H9 (cell line): ENCODE measurements at regions not wholly inside any gene's neighbourhood (a gene's known extent, or its start where the extent isn't known, plus 50 kb on each side); places are given as distances from the start of the nearest gene placed in this dataset.
A peak's percentile ranks its signal among the peaks of the same experiment; 100 is the strongest.

Experiments
- DNase-seq: peaks from one replicate; pipeline ENCODE4 v3.0.0-alpha.2; 2017
- H2AFZ ChIP-seq: one replicate; pipeline ENCODE4 v1.6.1; 2013; ENCODE audit warnings: mild to moderate bottlenecking, low read length, control low read depth, moderate library complexity
- H2AK5ac ChIP-seq: 2 replicates; pipeline ENCODE4 v1.6.1; 2013; ENCODE audit warnings: low read length, control low read depth, mixed read lengths; ENCODE audit not compliant: insufficient read length
- H2BK120ac ChIP-seq: one replicate; pipeline ENCODE4 v1.6.1; 2013; ENCODE audit warnings: low read depth, mild to moderate bottlenecking, low read length, control low read depth, inconsistent platforms; ENCODE audit not compliant: poor library complexity, severe bottlenecking
- H2BK12ac ChIP-seq: 2 replicates; pipeline ENCODE4 v1.6.1; 2013; ENCODE audit warnings: low read length, control low read depth, mixed read lengths, low read depth; ENCODE audit not compliant: insufficient read length
- H2BK15ac ChIP-seq: 2 replicates; pipeline ENCODE4 v1.6.1; 2013; ENCODE audit warnings: low read depth, low read length, control low read depth
- H2BK20ac ChIP-seq: one replicate; pipeline ENCODE4 v1.6.1; 2013; ENCODE audit warnings: low read depth, mild to moderate bottlenecking, low read length, control low read depth, inconsistent platforms; ENCODE audit not compliant: poor library complexity, severe bottlenecking
- H2BK5ac ChIP-seq: 2 replicates; pipeline ENCODE4 v1.6.1; 2013; ENCODE audit warnings: low read length, control low read depth, mixed read lengths; ENCODE audit not compliant: insufficient read length
- H3K14ac ChIP-seq: 2 replicates; pipeline ENCODE4 v1.6.1; 2013; ENCODE audit warnings: low read length, control low read depth; ENCODE audit not compliant: insufficient read depth
- H3K18ac ChIP-seq: 2 replicates; pipeline ENCODE4 v1.6.1; 2013; ENCODE audit warnings: low read depth, mild to moderate bottlenecking, mixed read lengths, low read length, control low read depth; ENCODE audit not compliant: insufficient read length
- H3K23ac ChIP-seq: 2 replicates; pipeline ENCODE4 v1.6.1; 2013; ENCODE audit warnings: low read length, control low read depth, mixed read lengths, low read depth; ENCODE audit not compliant: insufficient read length
- H3K23me2 ChIP-seq: 2 replicates; pipeline ENCODE4 v1.6.1; 2013; ENCODE audit warnings: low read depth, mild to moderate bottlenecking, mixed read lengths, low read length, control low read depth; ENCODE audit not compliant: insufficient read length, poor library complexity, severe bottlenecking
- H3K27ac ChIP-seq: 2 replicates; pipeline ENCODE4 v1.5.1; 2013; ENCODE audit warnings: low read length, control low read depth, mixed read lengths, low read depth; ENCODE audit not compliant: insufficient read length
- H3K27me3 ChIP-seq: 2 replicates; pipeline ENCODE4 v1.6.1; 2013; ENCODE audit warnings: low read length, control low read depth, inconsistent platforms; ENCODE audit not compliant: insufficient read depth
- H3K4ac ChIP-seq: 2 replicates; pipeline ENCODE4 v1.6.1; 2013; ENCODE audit warnings: low read depth, mild to moderate bottlenecking, control low read depth, inconsistent platforms, low read length, moderate library complexity
- H3K4me1 ChIP-seq: 2 replicates; pipeline ENCODE4 v1.6.1; 2013; ENCODE audit warnings: low read length, control low read depth, inconsistent platforms; ENCODE audit not compliant: insufficient read depth
- H3K4me2 ChIP-seq: 2 replicates; pipeline ENCODE4 v1.6.1; 2013; ENCODE audit warnings: low read length, control low read depth, mixed read lengths; ENCODE audit not compliant: insufficient read length, insufficient read depth
- H3K56ac ChIP-seq: 2 replicates; pipeline ENCODE4 v1.6.1; 2013; ENCODE audit warnings: low read depth, mild to moderate bottlenecking, mixed read lengths, low read length, control low read depth; ENCODE audit not compliant: insufficient read length
- H3K79me1 ChIP-seq: 2 replicates; pipeline ENCODE4 v1.6.1; 2013; ENCODE audit warnings: low read depth, mild to moderate bottlenecking, moderate library complexity, low read length, control low read depth, inconsistent platforms; ENCODE audit not compliant: insufficient read depth, poor library complexity, severe bottlenecking
- H3K79me2 ChIP-seq: 2 replicates; pipeline ENCODE4 v1.6.1; 2013; ENCODE audit warnings: low read length, control low read depth, inconsistent platforms; ENCODE audit not compliant: insufficient read depth
- H3K9ac ChIP-seq: 2 replicates; pipeline ENCODE4 v1.6.1; 2013; ENCODE audit warnings: low read length, control low read depth, mixed read lengths; ENCODE audit not compliant: insufficient read length; ENCODE audit errors: extremely low read depth
- H3K9me3 ChIP-seq: one replicate; pipeline ENCODE4 v1.6.1; 2013; ENCODE audit warnings: low read depth, low read length, inconsistent platforms; ENCODE audit not compliant: control insufficient read depth
- H3T11ph ChIP-seq: one replicate; pipeline ENCODE4 v1.6.1; 2013; ENCODE audit warnings: mild to moderate bottlenecking, low read length, control low read depth, inconsistent platforms
- H4K20me1 ChIP-seq: one replicate; pipeline ENCODE4 v1.6.1; 2013; ENCODE audit not compliant: control insufficient read depth, insufficient read length, insufficient read depth
- H4K5ac ChIP-seq: 2 replicates; pipeline ENCODE4 v1.6.1; 2013; ENCODE audit warnings: low read depth, mild to moderate bottlenecking, mixed read lengths, low read length, control low read depth; ENCODE audit not compliant: insufficient read length
- H4K8ac ChIP-seq: replicated peaks from 2 replicates; pipeline ENCODE4 v1.6.1; 2013; ENCODE audit warnings: low read length, control low read depth, mixed read lengths, low read depth; ENCODE audit not compliant: insufficient read length
- H4K91ac ChIP-seq: 2 replicates; pipeline ENCODE4 v1.6.1; 2013; ENCODE audit warnings: low read depth, mild to moderate bottlenecking, moderate library complexity, mixed read lengths, low read length, control low read depth; ENCODE audit not compliant: insufficient read length
- H3K27ac Mint-ChIP-seq, 3 experiments: 2 replicates in 2 of 3; 3 replicates in 1 of 3; pipeline ENCODE4 v1.8.0; 2020 to 2021; ENCODE audit warnings: mixed read lengths in 3 of 3, mild to moderate bottlenecking in 1 of 3, moderate library complexity in 1 of 3
- H3K27me3 Mint-ChIP-seq: 2 replicates; pipeline ENCODE4 v1.8.0; 2021; ENCODE audit warnings: low read depth, mild to moderate bottlenecking, moderate library complexity, mixed read lengths
- H3K36me3 Mint-ChIP-seq, 3 experiments: 2 replicates in 2 of 3; 3 replicates in 1 of 3; pipeline ENCODE4 v1.8.0; 2020 to 2021; ENCODE audit warnings: low read depth in 3 of 3, mixed read lengths in 3 of 3; ENCODE audit not compliant: insufficient read depth in 1 of 3
- H3K4me1 Mint-ChIP-seq, 2 experiments: 2 replicates each; pipeline ENCODE4 v1.8.0; 2020; ENCODE audit warnings: mixed read lengths in 2 of 2
- H3K4me3 Mint-ChIP-seq, 2 experiments: 2 replicates in 1 of 2; 3 replicates in 1 of 2; pipeline ENCODE4 v1.8.0; 2020 to 2021; ENCODE audit warnings: mild to moderate bottlenecking in 2 of 2, mixed read lengths in 2 of 2, moderate library complexity in 1 of 2
- H3K9me3 Mint-ChIP-seq, 2 experiments: 2 replicates in 1 of 2; 3 replicates in 1 of 2; pipeline ENCODE4 v1.8.0; 2020; ENCODE audit warnings: mild to moderate bottlenecking in 2 of 2, mixed read lengths in 2 of 2, moderate library complexity in 1 of 2
- CTCF ChIP-seq: fragments of 200-600 bp; sonication (generic); conservative IDR thresholded peaks from 3 replicates; pipeline ENCODE4 v1.8.0; 2021; ENCODE audit warnings: antibody characterized with exemption, mild to moderate bottlenecking
- WGBS: extraction: QIAGEN DNeasy Blood & Tissue Kit; methylation state at CpG from one replicate; pipeline ENCODE4 v1.1.7; 2013; ENCODE audit warnings: missing lambda C conversion rate, low lambda C conversion rate, mixed read lengths; ENCODE audit not compliant: insufficient read length; ENCODE audit errors: extremely low coverage; 5-methylcytosine and 5-hydroxymethylcytosine counted together

- Histone ChIP-seq H2BK15ac (no peak overlapping the region), H4K5ac (no peak overlapping the region), H3K23me2 (no peaks in the 10 kb centered on the region), H3K4me2 (no peak overlapping the region), H2BK20ac (no peak overlapping the region), H3K4ac (no peak overlapping the region), H3K9ac (no peak overlapping the region), H2BK12ac (no peak overlapping the region), H2AK5ac (no peak overlapping the region), H3K79me1 (no peaks in the 10 kb centered on the region), H2BK120ac (no peak overlapping the region), H4K8ac (no peak overlapping the region), H3K9me3 (no peaks in the 10 kb centered on the region), H3K18ac (no peak overlapping the region), H3K79me2 (no peaks in the 10 kb centered on the region), H3K27me3 (no peaks in the 10 kb centered on the region), H3K56ac (no peak overlapping the region), H3T11ph (no peak overlapping the region), H3K27ac (no peak overlapping the region), H4K20me1 (no peaks in the 10 kb centered on the region), H2AFZ (no peak overlapping the region), H3K14ac (no peak overlapping the region), H3K23ac (no peak overlapping the region), H2BK5ac (no peak overlapping the region), H4K91ac (no peak overlapping the region), H3K4me1 (no peaks in the 10 kb centered on the region)
- no CpG with 5 or more reads among the region's 3 CpGs for WGBS
- no peak for DNase-seq
- H3K4me1 Mint-ChIP-seq: peaks cover 0 to 6% of the 10 kb centered on the region in 2 experiments; a peak in 2 of 4 replicates
- TF ChIP-seq CTCF: no peak
- H3K27me3 Mint-ChIP-seq: no peaks in the 10 kb centered on the region; the same call in 1 of the 2 replicates
- peaks cover 0 to 4% (median 3%) of the 10 kb centered on the region in 3 experiments; a peak in 2 of 7 replicates for H3K36me3 Mint-ChIP-seq
- peaks cover 55 to 68% of the 10 kb centered on the region in 2 experiments for H3K9me3 Mint-ChIP-seq
- peak overlapping the region in 1 of 3 experiments; percentile 72; a peak in 1 of 7 replicates for H3K27ac Mint-ChIP-seq
- H3K4me3 Mint-ChIP-seq: no peak overlapping the region
These were observed 104.1 kb upstream of the CASK start for GRCh38 chrX:42027367-42028000.
